GM19240 (cell line): ENCODE measurements at regions not wholly inside any gene's neighbourhood (a gene's known extent, or its start where the extent isn't known, plus 50 kb on each side); places are given as distances from the start of the nearest gene placed in this dataset.

Experiments used
- DNase-seq: peaks from one replicate; pipeline ENCODE4 v3.0.0; 2011; ENCODE audit warnings: low spot score; ENCODE audit not compliant: insufficient read length

GRCh38 chr22:49372530-49373288 is 455.0 kb downstream of the BRD1 start:
- no peak for DNase-seq

- no peak for DNase-seq
These were observed 455.6 kb downstream of the BRD1 start for GRCh38 chr22:49372111-49372529.

GRCh38 chr22:49371325-49372110 is 456.2 kb downstream of the BRD1 start:
- DNase-seq = no peak

- DNase-seq = no peak
These were observed 456.9 kb downstream of the BRD1 start for GRCh38 chr22:49370627-49371301.

GRCh38 chr22:49369726-49370626 is 457.7 kb downstream of the BRD1 start:
- DNase-seq = no peak

- no peak for DNase-seq
These were observed 458.5 kb downstream of the BRD1 start for GRCh38 chr22:49368976-49369725.

GRCh38 chr22:49368221-49368975 is 459.3 kb downstream of the BRD1 start:
- no peak for DNase-seq

GRCh38 chr22:49367041-49367697 is 460.5 kb downstream of the BRD1 start:
- no peak for DNase-seq

GRCh38 chr22:49366437-49366836 is 461.2 kb downstream of the BRD1 start:
- DNase-seq = no peak

GRCh38 chr22:49365910-49366309 is 461.8 kb downstream of the BRD1 start:
- DNase-seq = no peak

GRCh38 chr22:49365191-49365837 is 462.4 kb downstream of the BRD1 start:
- no peak for DNase-seq

- DNase-seq = no peak
These were observed 463.3 kb downstream of the BRD1 start for GRCh38 chr22:49364398-49364797.

- DNase-seq = no peak
These were observed 464.0 kb downstream of the BRD1 start for GRCh38 chr22:49363526-49364230.

- DNase-seq = no peak
These were observed 465.3 kb downstream of the BRD1 start for GRCh38 chr22:49362211-49362839.

- DNase-seq = no peak
These were observed 466.5 kb downstream of the BRD1 start for GRCh38 chr22:49361164-49361563.

- no peak for DNase-seq
These were observed 466.9 kb downstream of the BRD1 start for GRCh38 chr22:49360746-49361145.

- DNase-seq = no peak
These were observed 468.6 kb downstream of the BRD1 start for GRCh38 chr22:49359076-49359475.
